ENCODE measurements at regions not wholly inside any gene's neighbourhood (a gene's known extent, or its start where the extent isn't known, plus 50 kb on each side); places are given as distances from the start of the nearest gene placed in this dataset.
A peak's percentile ranks its signal among the peaks of the same experiment; 100 is the strongest.

DNA sequence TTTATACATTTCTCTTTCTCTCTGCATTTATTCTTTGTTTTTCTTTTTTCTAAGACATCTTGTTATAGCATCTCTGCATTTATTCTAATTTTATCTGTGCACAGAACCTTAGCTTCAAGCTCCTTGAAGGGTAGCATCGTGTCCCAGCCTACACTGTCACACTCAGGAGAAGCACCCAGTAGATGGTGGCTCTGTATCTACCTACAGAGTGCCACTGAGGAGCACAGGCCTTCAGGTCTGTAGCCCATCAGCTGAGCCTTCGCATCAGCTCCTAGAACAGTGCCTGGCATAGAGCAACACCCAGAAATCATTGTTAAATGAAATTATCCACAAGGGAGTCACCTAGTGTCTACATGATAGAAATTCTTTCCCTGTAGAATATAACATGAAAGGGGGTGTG lies 203.0 kb upstream of the KLF14 start:
- peak overlapping the region; percentile 4 to 93 (median 53) for H3K27ac ChIP-seq
- no peaks in the 10 kb centered on the region for H3K27me3 ChIP-seq
- no peak overlapping the region for H3K4me3 ChIP-seq (replicated peaks in 1 of 3)
- intact Hi-C loops (cut with DNase I): no loop called here
- peaks cover 27 to 51% of the 10 kb centered on the region in 2 donors for H3K4me1 ChIP-seq
- no peaks in the 10 kb centered on the region for H3K9me3 ChIP-seq
- TF ChIP-seq, protein P1, sequence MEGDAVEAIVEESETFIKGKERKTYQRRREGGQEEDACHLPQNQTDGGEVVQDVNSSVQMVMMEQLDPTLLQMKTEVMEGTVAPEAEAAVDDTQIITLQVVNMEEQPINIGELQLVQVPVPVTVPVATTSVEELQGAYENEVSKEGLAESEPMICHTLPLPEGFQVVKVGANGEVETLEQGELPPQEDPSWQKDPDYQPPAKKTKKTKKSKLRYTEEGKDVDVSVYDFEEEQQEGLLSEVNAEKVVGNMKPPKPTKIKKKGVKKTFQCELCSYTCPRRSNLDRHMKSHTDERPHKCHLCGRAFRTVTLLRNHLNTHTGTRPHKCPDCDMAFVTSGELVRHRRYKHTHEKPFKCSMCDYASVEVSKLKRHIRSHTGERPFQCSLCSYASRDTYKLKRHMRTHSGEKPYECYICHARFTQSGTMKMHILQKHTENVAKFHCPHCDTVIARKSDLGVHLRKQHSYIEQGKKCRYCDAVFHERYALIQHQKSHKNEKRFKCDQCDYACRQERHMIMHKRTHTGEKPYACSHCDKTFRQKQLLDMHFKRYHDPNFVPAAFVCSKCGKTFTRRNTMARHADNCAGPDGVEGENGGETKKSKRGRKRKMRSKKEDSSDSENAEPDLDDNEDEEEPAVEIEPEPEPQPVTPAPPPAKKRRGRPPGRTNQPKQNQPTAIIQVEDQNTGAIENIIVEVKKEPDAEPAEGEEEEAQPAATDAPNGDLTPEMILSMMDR (IDR thresholded peaks at IDR 0.05): no peak
- no peak for TF ChIP-seq POLR2A (IDR thresholded peaks at IDR 0.05)
- no peaks in the 10 kb centered on the region for H3K36me3 ChIP-seq
- WGBS, 2 donors: 94 to 97% methylated on average over 2 of the region's 2 CpGs
- DNase-seq: no peak

DNA sequence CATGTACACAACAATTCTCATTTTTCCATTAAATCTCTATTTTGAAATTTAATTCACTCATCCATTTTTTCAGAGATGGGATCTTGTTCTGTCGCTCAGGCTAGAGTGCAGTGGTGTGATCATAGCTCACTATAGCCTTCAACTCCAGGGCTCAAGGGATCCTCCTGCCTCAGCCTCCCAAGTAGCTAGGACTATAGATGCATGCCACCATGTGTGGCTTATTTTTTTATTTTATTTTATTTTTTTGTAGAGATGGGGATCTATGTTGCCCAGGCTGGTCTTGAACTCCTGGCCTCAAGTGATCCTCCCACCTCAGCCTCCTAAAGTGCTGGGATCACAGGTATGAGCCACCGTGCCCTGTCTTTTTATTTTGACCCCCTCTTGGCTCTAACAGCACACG lies 203.8 kb upstream of the KLF14 start:
- H3K36me3 ChIP-seq: no peaks in the 10 kb centered on the region
- no peak for TF ChIP-seq POLR2A (IDR thresholded peaks at IDR 0.05)
- TF ChIP-seq, protein P1 (IDR thresholded peaks at IDR 0.05): no peak
- intact Hi-C loops (cut with DNase I): no loop called here
- no peaks in the 10 kb centered on the region for H3K27me3 ChIP-seq
- no peak overlapping the region for H3K4me3 ChIP-seq (replicated peaks in 1 of 3)
- WGBS, 2 donors: 91 to 98% methylated on average over 3 of the region's 3 CpGs
- H3K4me1 ChIP-seq: peaks cover 36 to 58% of the 10 kb centered on the region in 2 donors
- DNase-seq: no peak
- no peaks in the 10 kb centered on the region for H3K9me3 ChIP-seq
- H3K27ac ChIP-seq: peak overlapping the region; percentile 71 to 93 (median 88)

DNA sequence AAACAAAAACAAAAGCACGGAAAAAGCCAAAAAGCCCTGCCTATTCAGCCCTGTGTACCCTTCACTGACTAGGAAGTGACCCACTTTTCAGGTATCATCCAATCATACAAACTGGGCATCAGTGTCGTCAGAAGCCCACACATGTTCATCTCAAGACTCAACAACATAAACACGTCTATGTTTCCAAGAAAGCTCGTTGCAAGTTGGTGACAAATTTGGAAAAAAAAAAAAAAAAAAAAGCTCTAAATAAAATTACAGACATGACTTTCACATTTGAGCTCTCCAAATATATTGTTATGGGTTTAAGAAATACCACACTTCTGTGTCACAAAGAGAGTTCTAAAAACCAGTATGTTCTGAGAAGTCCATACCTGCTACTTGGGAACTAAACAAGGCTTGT lies 204.7 kb upstream of the KLF14 start:
- no peaks in the 10 kb centered on the region for H3K27me3 ChIP-seq
- intact Hi-C loops (cut with DNase I): no loop called here
- 56 to 63% methylated on average over 4 of the region's 4 CpGs for WGBS, 2 donors
- no peak overlapping the region for H3K4me3 ChIP-seq (replicated peaks in 1 of 3)
- TF ChIP-seq, protein P1 (IDR thresholded peaks at IDR 0.05): no peak
- no peak for TF ChIP-seq POLR2A (IDR thresholded peaks at IDR 0.05)
- DNase-seq: no peak
- no peaks in the 10 kb centered on the region for H3K9me3 ChIP-seq
- H3K36me3 ChIP-seq: no peaks in the 10 kb centered on the region
- peak overlapping the region; percentile 71 to 93 (median 88) for H3K27ac ChIP-seq
- H3K4me1 ChIP-seq: peaks cover 43 to 67% of the 10 kb centered on the region in 2 donors

DNA sequence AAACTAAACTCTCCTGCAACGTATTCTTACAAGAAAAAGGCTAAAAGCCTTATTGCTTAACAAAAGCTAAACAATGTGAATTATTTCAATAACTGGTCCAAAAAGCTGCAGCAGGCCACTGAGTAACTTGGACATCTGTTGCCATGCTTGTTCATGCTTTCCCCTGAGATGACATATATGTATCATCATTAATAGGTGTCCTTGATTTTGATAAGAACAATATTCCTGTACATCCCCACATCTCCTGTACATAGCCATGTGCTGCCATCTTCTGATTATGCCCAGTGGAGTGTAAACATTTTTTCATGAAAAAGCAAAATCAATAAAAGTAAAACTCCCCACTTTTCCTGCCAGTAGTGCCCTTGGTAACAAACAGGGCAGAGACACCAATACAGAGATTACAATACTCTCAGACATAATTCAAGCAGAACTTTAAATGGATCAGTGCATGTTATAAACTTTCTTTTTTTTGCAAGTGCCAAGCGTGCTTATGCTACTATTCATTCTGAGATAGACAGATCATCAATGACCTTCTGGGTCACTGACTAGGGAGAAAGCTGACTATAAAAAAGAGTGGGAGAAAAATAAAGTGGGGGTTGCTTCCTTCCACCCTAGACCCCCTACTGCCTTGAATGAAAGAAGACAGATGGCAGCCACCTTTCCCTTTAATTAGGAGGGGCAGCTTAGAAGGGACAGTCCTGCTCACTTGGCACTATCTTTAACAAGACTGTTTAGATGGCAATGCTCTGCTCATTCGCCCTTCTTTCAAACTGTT lies 205.5 kb upstream of the KLF14 start:
- intact Hi-C loops (cut with DNase I): no loop called here
- peak in 1 of 2 donors; percentile 39 for TF ChIP-seq POLR2A (IDR thresholded peaks at IDR 0.05)
- TF ChIP-seq, protein P1 (IDR thresholded peaks at IDR 0.05): no peak
- Histone ChIP-seq H3K27me3 (no peaks in the 10 kb centered on the region), H3K9me3 (no peaks in the 10 kb centered on the region), H3K27ac (peak overlapping the region; percentile 71 to 93 (median 88)), H3K4me3 (replicated peaks in 1 of 3) (peak overlapping the region in 1 of 3 donors; percentile 2), H3K4me1 (peaks cover 43 to 67% of the 10 kb centered on the region in 2 donors), H3K36me3 (no peaks in the 10 kb centered on the region)
- WGBS, 2 donors: 48 to 74% methylated on average over 3 of the region's 3 CpGs
- no peak for DNase-seq

DNA sequence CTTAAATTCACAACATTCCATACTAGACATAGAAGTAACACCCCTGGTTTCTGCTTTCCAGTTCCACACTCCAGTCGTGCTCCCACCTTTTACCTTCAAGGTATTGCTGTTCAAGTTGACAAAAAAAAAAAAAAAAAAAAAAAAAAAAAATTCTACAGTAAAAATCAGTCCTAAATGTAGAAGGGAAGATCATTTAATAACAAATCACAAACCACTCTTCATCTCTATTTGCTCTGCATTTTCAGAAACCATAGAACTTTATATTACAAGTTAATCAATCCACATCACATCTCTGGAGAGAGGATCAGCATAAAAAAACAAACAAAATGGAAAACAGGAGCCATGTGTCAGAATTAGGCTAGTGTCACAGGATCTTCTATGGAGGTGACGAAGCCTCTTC lies 206.3 kb upstream of the KLF14 start:
- WGBS, 2 donors: 57 to 61% methylated on average over 2 of the region's 2 CpGs
- H3K4me1 ChIP-seq: peaks cover 43 to 75% of the 10 kb centered on the region in 2 donors
- H3K27ac ChIP-seq: peak overlapping the region; percentile 71 to 93 (median 88)

More for the DNA sequence above, 206.3 kb upstream of the KLF14 start:
- Histone ChIP-seq H3K9me3 (no peaks in the 10 kb centered on the region), H3K4me3 (replicated peaks in 1 of 3) (peak overlapping the region in 1 of 3 donors; percentile 29), H3K36me3 (no peaks in the 10 kb centered on the region), H3K27me3 (no peaks in the 10 kb centered on the region)
- intact Hi-C loops (cut with DNase I): no loop called here
- TF ChIP-seq, protein P1 (IDR thresholded peaks at IDR 0.05): no peak
- TF ChIP-seq POLR2A (IDR thresholded peaks at IDR 0.05): no peak
- DNase-seq: no peak
